ENCODE measurements at regions not wholly inside any gene's neighbourhood (a gene's known extent, or its start where the extent isn't known, plus 50 kb on each side); places are given as distances from the start of the nearest gene placed in this dataset.

DNA sequence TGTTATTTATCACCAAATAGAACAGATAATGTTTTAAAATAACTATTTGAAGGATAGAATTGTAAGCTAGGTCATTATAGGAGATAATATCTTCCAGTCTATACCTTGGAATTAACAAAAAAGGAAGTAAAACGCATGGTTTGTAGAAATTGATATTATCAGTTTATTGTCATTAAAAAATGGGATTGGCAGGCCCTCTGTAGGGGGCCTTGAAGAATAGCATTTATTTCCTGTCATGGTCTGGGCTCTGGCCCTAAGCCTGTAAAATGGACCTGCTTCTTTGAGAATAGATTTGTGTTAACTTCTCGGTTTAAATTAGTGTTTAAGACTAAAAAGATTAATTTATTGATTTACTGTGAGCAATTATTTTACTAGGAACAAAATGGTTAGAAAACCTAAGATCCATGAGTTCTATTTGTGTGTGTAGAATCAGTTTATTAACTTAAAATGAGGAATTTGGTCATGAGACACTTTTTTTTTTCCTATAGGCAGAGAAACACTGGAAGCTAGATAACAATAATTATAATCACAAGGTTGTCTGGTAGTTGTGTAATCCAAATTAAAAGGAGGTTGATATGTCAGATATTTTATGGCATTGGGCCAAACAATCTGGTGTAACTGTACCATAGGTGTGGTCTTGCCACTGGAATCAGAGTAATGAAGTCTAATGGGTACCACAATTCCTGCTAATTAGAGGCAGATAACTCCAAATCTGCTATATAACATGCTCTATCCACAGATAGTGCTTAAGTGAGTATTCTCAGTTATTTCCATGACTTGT lies 197.4 kb upstream of the FOXP2 start:
- Histone ChIP-seq H3K36me3 (replicated peaks in 1 of 2) (no peaks in the 10 kb centered on the region), H3K4me1 (replicated peaks in 1 of 2) (no peaks in the 10 kb centered on the region), H3K27me3 (no peaks in the 10 kb centered on the region), H3K27ac (no peak overlapping the region), H3K4me3 (no peak overlapping the region), H3K9me3 (replicated peaks in 1 of 3) (no peaks in the 10 kb centered on the region)
- 39 to 57% (median 47%) methylated on average over 2 of the region's 2 CpGs for whole genome bisulfite sequencing, 4 donors
- intact Hi-C loops (cut with DNase I): no loop called here
- no peak for DNase-seq
- TF ChIP-seq POLR2A (IDR thresholded peaks at IDR 0.05): no peak
- TF ChIP-seq, protein P1, sequence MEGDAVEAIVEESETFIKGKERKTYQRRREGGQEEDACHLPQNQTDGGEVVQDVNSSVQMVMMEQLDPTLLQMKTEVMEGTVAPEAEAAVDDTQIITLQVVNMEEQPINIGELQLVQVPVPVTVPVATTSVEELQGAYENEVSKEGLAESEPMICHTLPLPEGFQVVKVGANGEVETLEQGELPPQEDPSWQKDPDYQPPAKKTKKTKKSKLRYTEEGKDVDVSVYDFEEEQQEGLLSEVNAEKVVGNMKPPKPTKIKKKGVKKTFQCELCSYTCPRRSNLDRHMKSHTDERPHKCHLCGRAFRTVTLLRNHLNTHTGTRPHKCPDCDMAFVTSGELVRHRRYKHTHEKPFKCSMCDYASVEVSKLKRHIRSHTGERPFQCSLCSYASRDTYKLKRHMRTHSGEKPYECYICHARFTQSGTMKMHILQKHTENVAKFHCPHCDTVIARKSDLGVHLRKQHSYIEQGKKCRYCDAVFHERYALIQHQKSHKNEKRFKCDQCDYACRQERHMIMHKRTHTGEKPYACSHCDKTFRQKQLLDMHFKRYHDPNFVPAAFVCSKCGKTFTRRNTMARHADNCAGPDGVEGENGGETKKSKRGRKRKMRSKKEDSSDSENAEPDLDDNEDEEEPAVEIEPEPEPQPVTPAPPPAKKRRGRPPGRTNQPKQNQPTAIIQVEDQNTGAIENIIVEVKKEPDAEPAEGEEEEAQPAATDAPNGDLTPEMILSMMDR (IDR thresholded peaks at IDR 0.05): no peak

DNA sequence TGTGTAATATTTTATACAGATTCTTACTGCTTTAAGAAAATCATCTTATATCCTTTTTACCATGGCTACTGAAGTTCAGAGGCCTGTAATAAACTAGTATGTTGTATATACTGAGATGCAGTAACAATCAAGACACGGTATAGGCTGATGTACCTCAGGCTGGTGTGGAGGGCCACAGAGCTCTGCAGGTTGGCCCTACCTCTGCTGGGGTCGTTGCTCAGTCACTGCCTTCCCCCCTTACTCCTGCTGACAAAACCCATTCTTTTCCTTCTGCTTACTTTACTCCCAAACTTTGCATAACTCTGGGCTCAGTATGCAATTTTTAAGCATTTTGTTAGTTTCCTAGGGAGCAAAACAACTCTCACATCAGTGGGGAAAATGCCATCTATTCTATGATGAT lies 200.1 kb upstream of the FOXP2 start:
- no peaks in the 10 kb centered on the region for H3K36me3 ChIP-seq (replicated peaks in 1 of 2)
- H3K27ac ChIP-seq: no peak overlapping the region
- TF ChIP-seq, protein P1 (IDR thresholded peaks at IDR 0.05): no peak
- no peak for TF ChIP-seq POLR2A (IDR thresholded peaks at IDR 0.05)
- WGBS, 4 donors: 65 to 81% (median 72%) methylated on average over 2 of the region's 2 CpGs
- intact Hi-C loops (cut with DNase I): no loop called here
- H3K27me3 ChIP-seq: no peaks in the 10 kb centered on the region
- no peaks in the 10 kb centered on the region for H3K4me1 ChIP-seq (replicated peaks in 1 of 2)
- no peak overlapping the region for H3K4me3 ChIP-seq
- no peak for DNase-seq
- H3K9me3 ChIP-seq (replicated peaks in 1 of 3): no peaks in the 10 kb centered on the region

DNA sequence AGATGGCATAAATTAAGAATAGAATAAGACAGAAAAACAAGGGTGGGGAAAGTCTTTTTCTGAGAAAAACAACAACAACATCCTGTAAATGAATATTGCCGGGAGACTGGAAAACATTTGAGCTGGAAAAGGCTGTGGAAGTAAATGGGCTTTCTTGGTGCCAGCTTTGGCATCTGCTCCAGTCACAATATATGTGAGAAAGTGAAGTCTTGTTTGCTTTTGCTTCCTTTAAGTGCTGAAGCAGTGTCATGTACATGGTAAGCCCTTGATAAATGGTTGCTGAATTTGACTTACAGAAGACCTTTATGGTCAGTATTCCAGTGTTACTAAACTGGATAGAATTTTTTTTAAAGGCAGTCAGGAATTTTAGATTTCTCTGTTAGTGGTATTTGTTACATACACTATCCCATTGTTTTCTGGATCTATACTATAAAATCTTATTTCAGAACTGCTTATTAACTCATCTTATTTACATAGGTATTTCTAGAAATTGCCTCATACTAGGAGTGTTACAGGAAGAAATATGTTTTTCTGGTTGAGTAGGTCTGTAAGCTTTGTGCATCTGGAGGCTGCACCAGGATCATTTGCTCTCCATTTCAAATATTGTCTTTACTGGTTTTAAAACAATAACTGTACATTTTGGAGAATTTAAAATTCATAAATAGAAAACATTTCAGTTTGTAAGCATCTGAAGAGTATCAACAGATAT lies 201.7 kb upstream of the FOXP2 start:
- H3K4me1 ChIP-seq (replicated peaks in 1 of 2): no peaks in the 10 kb centered on the region
- H3K4me3 ChIP-seq: no peak overlapping the region
- intact Hi-C loops (cut with DNase I): no loop called here

DNA sequence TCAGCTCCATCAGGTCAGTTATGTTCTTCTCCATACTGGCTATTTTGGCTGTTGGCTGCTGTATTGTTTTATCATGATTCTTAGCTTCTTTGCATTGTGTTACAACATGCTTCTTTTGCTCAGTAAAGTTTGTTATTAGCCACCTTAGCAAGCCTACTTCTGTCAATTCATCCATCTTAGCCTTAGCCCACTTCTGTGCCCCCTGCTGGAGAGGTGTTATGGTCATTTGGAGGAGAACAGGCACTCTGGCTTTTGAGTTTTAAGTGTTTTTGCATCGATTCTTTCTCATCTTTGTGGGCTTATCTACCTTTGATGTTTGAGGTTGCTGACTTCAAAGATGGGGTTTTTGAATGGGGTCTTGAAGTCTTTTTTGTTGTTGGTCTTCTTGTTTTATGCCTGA lies 204.6 kb upstream of the FOXP2 start:
- 58 to 72% (median 68%) methylated on average over 1 of the region's 1 CpG for WGBS, 4 donors
- Histone ChIP-seq H3K4me1 (replicated peaks in 1 of 2) (no peaks in the 10 kb centered on the region), H3K36me3 (replicated peaks in 1 of 2) (no peaks in the 10 kb centered on the region), H3K4me3 (no peak overlapping the region), H3K27me3 (no peaks in the 10 kb centered on the region), H3K9me3 (replicated peaks in 1 of 3) (no peaks in the 10 kb centered on the region), H3K27ac (no peak overlapping the region)
- DNase-seq: no peak
- TF ChIP-seq, protein P1 (IDR thresholded peaks at IDR 0.05): no peak
- TF ChIP-seq POLR2A (IDR thresholded peaks at IDR 0.05): no peak
- intact Hi-C loops (cut with DNase I): no loop called here

More for the DNA sequence above, 201.7 kb upstream of the FOXP2 start:
- TF ChIP-seq, protein P1 (IDR thresholded peaks at IDR 0.05): no peak
- TF ChIP-seq POLR2A (IDR thresholded peaks at IDR 0.05): no peak
- H3K36me3 ChIP-seq (replicated peaks in 1 of 2): no peaks in the 10 kb centered on the region
- DNase-seq: no peak
- H3K27ac ChIP-seq: no peak overlapping the region
- H3K27me3 ChIP-seq: no peaks in the 10 kb centered on the region
- H3K9me3 ChIP-seq (replicated peaks in 1 of 3): no peaks in the 10 kb centered on the region
- 65 to 77% (median 73%) methylated on average over 1 of the region's 1 CpG for WGBS, 4 donors

All from adrenal gland (tissue), 9 donors.